CD14-positive monocyte (primary cell): ENCODE measurements at regions not wholly inside any gene's neighbourhood (a gene's known extent, or its start where the extent isn't known, plus 50 kb on each side); places are given as distances from the start of the nearest gene placed in this dataset.

ENCODE experiments used
- DNase-seq, 3 donors: peaks; one replicate each; pipeline ENCODE4 v3.0.0-alpha.2; 2011 to 2022
- H2AFZ ChIP-seq: 2 replicates; pipeline ENCODE4 v1.6.0; 2012; ENCODE audit warnings: mild to moderate bottlenecking, low read depth, low read length, inconsistent platforms; ENCODE audit not compliant: insufficient read depth, poor library complexity, severe bottlenecking
- H3K27ac ChIP-seq, 2 donors: 1 replicate in 1 of 2; 2 replicates in 1 of 2; pipeline ENCODE4 v1.5.1; 2012 to 2013; ENCODE audit warnings: low read length in 2 of 2, control low read depth in 1 of 2, inconsistent platforms in 1 of 2, low read depth in 1 of 2, mild to moderate bottlenecking in 1 of 2
- H3K27me3 ChIP-seq, 2 donors: one replicate each; pipeline versions ENCODE4 v1.6.0 to v1.6.1; 2011 to 2013; ENCODE audit warnings: low read length in 2 of 2; ENCODE audit not compliant: control insufficient read depth in 2 of 2, insufficient read depth in 2 of 2
- H3K36me3 ChIP-seq, 2 donors: replicated peaks in 1 of 2; 1 replicate in 1 of 2; 2 replicates in 1 of 2; pipeline versions ENCODE4 v1.5.1 to v1.6.1; 2012 to 2013; ENCODE audit warnings: low read length in 2 of 2, control low read depth in 1 of 2, inconsistent platforms in 1 of 2, mild to moderate bottlenecking in 1 of 2; ENCODE audit not compliant: insufficient read depth in 2 of 2, control insufficient read depth in 1 of 2
- H3K4me1 ChIP-seq, 2 donors: 1 replicate in 1 of 2; 2 replicates in 1 of 2; pipeline versions ENCODE4 v1.5.1 to v1.6.1; 2012 to 2013; ENCODE audit warnings: low read length in 2 of 2, control low read depth in 1 of 2, inconsistent platforms in 1 of 2, mild to moderate bottlenecking in 1 of 2, moderate library complexity in 1 of 2; ENCODE audit not compliant: insufficient read depth in 2 of 2, control insufficient read depth in 1 of 2
- H3K4me2 ChIP-seq: replicated peaks from 2 replicates; pipeline ENCODE3; 2012; ENCODE audit warnings: low read length, moderate library complexity, mild to moderate bottlenecking; ENCODE audit not compliant: poor library complexity, severe bottlenecking; ENCODE audit errors: extremely low read depth
- H3K4me3 ChIP-seq, 3 experiments: fragments of 200-600 bp in 1 of 3; sonication (generic) in 1 of 3; replicated peaks in 1 of 3; 1 replicate in 2 of 3; 2 replicates in 1 of 3; pipeline ENCODE4 v1.5.1; 2011 to 2013; ENCODE audit warnings: low read length in 3 of 3, mild to moderate bottlenecking in 3 of 3, control low read depth in 2 of 3, low read depth in 2 of 3, inconsistent platforms in 1 of 3, moderate library complexity in 1 of 3
- H3K79me2 ChIP-seq: 2 replicates; pipeline ENCODE4 v1.6.0; 2012; ENCODE audit warnings: mild to moderate bottlenecking, control low read depth, inconsistent platforms, low read length, moderate library complexity; ENCODE audit not compliant: insufficient read depth
- H3K9ac ChIP-seq: 2 replicates; pipeline ENCODE4 v1.6.0; 2017; ENCODE audit warnings: low read length, mild to moderate bottlenecking; ENCODE audit not compliant: insufficient read depth, poor library complexity, severe bottlenecking
- H3K9me3 ChIP-seq, 2 donors: replicated peaks in 1 of 2; 1 replicate in 1 of 2; 2 replicates in 1 of 2; pipeline versions ENCODE4 v1.5.1 to v1.6.1; 2012 to 2013; ENCODE audit warnings: low read length in 2 of 2, control low read depth in 1 of 2; ENCODE audit not compliant: control insufficient read depth in 1 of 2, insufficient read depth in 1 of 2
- H4K20me1 ChIP-seq: 2 replicates; pipeline ENCODE4 v1.6.0; 2012; ENCODE audit warnings: mild to moderate bottlenecking, low read length, control low read depth, moderate library complexity; ENCODE audit not compliant: insufficient read depth
- H3K27ac Mint-ChIP-seq, 7 donors: one replicate each; pipeline ENCODE4 v1.8.0; 2020; ENCODE audit warnings: mild to moderate bottlenecking in 7 of 7, mixed read lengths in 7 of 7, moderate library complexity in 6 of 7, inconsistent platforms in 2 of 7
- H3K27me3 Mint-ChIP-seq, 3 donors: one replicate each; pipeline ENCODE4 v1.8.0; 2021 to 2022; ENCODE audit warnings: low read depth in 3 of 3, mild to moderate bottlenecking in 3 of 3, mixed read lengths in 3 of 3, moderate library complexity in 3 of 3, inconsistent platforms in 1 of 3
- H3K36me3 Mint-ChIP-seq, 2 donors: one replicate each; pipeline ENCODE4 v1.8.0; 2020; ENCODE audit warnings: mixed read lengths in 2 of 2, inconsistent platforms in 1 of 2, mild to moderate bottlenecking in 1 of 2
- H3K4me1 Mint-ChIP-seq: one replicate; pipeline ENCODE4 v1.8.0; 2020; ENCODE audit warnings: mild to moderate bottlenecking, mixed read lengths
- H3K4me3 Mint-ChIP-seq, 2 donors: one replicate each; pipeline ENCODE4 v1.8.0; 2020; ENCODE audit warnings: mild to moderate bottlenecking in 2 of 2, mixed read lengths in 2 of 2, moderate library complexity in 1 of 2
- H3K9me3 Mint-ChIP-seq, 7 donors: one replicate each; pipeline ENCODE4 v1.8.0; 2020 to 2022; ENCODE audit warnings: mixed read lengths in 7 of 7, mild to moderate bottlenecking in 6 of 7, moderate library complexity in 6 of 7, inconsistent platforms in 2 of 7
- CTCF ChIP-seq: fragments of 200-600 bp; IDR thresholded peaks from one replicate; pipeline ENCODE4 v1.8.0; 2022; ENCODE audit warnings: antibody characterized with exemption, mild to moderate bottlenecking
- WGBS: methylation state at CpG from one replicate; pipeline ENCODE4 v1.1.5; 2013; ENCODE audit warnings: missing lambda C conversion rate; ENCODE audit not compliant: insufficient coverage; 5-methylcytosine and 5-hydroxymethylcytosine counted together
- intact Hi-C, 2 donors: fragments of 100-400 bp; cut with micrococcal nuclease; formaldehyde crosslinking; loops; one replicate each; pipeline versions ENCODE4 v1.15.0 to v1.15.1; 2023

GRCh38 chr5:93831449-93831848, 90.0 kb upstream of the POU5F2 start:
- Histone ChIP-seq H3K9me3 (peaks cover 0 to 5% of the 10 kb centered on the region in 2 donors), H3K4me1 (no peaks in the 10 kb centered on the region), H3K36me3 (no peaks in the 10 kb centered on the region), H3K9ac (no peak overlapping the region), H3K27ac (no peak overlapping the region), H3K79me2 (no peaks in the 10 kb centered on the region), H3K4me2 (no peak overlapping the region), H3K27me3 (no peaks in the 10 kb centered on the region), H3K4me3 (no peak overlapping the region), H4K20me1 (no peaks in the 10 kb centered on the region), H2AFZ (no peak overlapping the region)
- Mint-ChIP-seq H3K9me3 (peaks cover 4 to 17% (median 11%) of the 10 kb centered on the region in 7 donors), H3K27me3 (no peaks in the 10 kb centered on the region), H3K4me1 (no peaks in the 10 kb centered on the region), H3K27ac (no peak overlapping the region), H3K4me3 (no peak overlapping the region), H3K36me3 (peaks cover 1 to 9% of the 10 kb centered on the region in 2 donors)
- WGBS, result 100% methylated on average over 1 of the region's 2 CpGs
- no peak for DNase-seq
- TF ChIP-seq CTCF, result no peak
- intact Hi-C loops, result no loop called here

- WGBS, result 94% methylated on average over 2 of the region's 5 CpGs
- Mint-ChIP-seq H3K27me3 (no peaks in the 10 kb centered on the region), H3K4me3 (no peak overlapping the region), H3K4me1 (no peaks in the 10 kb centered on the region), H3K9me3 (peaks cover 2 to 15% (median 9%) of the 10 kb centered on the region in 7 donors), H3K36me3 (peaks cover 1 to 9% of the 10 kb centered on the region in 2 donors), H3K27ac (no peak overlapping the region)
- Histone ChIP-seq H3K9ac (no peak overlapping the region), H4K20me1 (no peaks in the 10 kb centered on the region), H3K27ac (no peak overlapping the region), H3K4me1 (no peaks in the 10 kb centered on the region), H3K4me2 (no peak overlapping the region), H3K27me3 (no peaks in the 10 kb centered on the region), H3K4me3 (no peak overlapping the region), H3K36me3 (no peaks in the 10 kb centered on the region), H3K9me3 (peaks cover 0 to 5% of the 10 kb centered on the region in 2 donors), H2AFZ (no peak overlapping the region), H3K79me2 (no peaks in the 10 kb centered on the region)
- intact Hi-C loops, result no loop called here
- DNase-seq, result no peak
- TF ChIP-seq CTCF, result no peak
These were observed 89.5 kb upstream of the POU5F2 start for GRCh38 chr5:93830893-93831292.
